Endothelial cell of hepatic sinusoid (primary cell): ENCODE measurements at regions not wholly inside any gene's neighbourhood (a gene's known extent, or its start where the extent isn't known, plus 50 kb on each side); places are given as distances from the start of the nearest gene placed in this dataset.

Source experiments
- in situ Hi-C: cut with HindIII; loops from 2 replicates; pipeline ENCODE4 v1.10.0; 2017; ENCODE audit warnings: low sequenced_read_pairs

DNA sequence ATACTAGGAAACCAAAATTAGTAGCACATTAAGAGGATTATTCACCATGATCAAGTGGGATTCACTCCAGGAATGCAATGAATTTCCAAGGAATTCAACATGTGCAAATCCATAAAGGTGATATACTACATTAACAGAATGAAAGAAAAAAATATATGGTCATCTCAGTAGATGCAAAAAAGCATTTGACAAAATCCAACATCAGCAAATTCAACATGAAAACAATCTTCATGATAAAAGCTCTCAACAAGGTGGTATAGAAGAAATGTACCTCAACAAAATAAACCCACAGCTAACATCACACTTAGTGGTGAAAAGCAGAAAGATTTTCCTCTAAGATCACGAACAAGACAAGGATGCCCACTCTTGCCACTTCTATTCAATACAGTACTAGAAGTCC is 74.4 kb upstream of the PDE10A start:
- in situ Hi-C loops = no loop called here

DNA sequence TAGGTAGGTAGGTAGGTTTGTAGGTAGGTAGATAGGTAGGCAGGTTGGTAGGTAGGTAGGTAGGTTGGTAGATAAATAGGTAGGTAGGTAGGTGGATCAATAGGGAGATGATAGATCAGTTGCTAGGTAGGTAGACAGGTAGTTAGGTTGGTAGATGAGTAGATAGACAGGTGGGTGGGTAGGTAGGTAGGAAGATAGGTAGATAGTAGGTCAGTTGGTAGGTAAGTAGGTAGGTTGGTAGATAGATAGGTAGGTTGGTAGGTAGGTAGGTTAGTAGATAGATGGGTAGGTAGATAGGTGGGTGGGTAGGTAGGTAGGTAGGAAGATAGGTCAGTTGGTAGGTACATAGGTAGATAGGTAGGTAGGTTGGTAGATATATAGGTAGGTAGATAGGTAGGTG is 72.0 kb upstream of the PDE10A start:
- in situ Hi-C loops = no loop called here

DNA sequence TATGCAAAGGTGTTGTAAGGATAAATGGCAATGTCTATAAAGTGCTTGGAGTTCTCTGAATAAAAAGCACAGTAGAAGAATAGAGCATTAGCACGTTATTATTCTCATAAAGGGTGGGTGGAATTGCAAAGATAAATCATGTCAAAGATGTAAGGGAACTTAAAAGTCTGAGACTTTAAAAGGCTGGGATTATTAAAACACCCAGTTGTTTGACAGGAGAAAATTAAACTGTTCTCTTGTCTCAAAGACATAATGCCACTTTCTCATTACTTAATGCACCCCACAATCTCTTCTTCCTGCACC is 70.4 kb upstream of the PDE10A start:
- in situ Hi-C loops = no loop called here

DNA sequence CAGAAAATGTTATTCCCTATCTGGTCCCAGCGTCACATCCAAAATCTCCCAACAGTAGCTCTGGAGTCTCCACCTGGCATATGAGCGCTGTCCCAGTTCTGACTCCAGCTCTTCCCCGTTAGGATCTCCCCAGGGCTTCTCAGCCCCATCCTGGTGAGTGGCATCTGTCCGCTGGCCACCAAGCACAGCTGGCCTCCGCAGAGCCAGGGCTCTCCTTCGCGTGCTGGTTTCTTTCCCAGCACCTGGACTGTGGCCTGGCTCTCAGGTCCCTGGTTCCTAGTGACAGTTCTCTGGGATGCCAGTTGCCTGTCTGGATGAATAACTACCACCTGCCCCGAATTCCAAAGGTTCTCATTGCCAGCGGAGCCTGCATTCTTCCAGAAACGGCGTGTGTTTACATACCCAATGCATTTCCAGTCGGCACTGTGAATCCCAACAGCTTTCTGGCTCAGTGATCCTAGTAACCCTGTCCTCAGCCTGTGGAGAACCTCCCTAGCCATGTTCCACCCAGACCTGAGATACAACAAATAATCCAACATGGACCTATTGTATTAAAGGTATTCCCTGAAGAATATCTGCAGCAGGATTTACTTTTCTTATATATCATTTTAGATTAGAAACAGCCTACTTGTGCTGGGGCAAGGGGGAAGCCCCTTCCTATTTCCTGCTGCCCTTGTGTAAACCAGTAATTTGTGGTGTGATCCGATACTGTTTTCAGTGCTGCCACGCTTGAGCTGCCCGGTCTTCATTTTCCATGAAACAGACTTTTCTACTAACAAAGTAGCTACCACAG is 69.9 kb upstream of the PDE10A start:
- in situ Hi-C loops = no loop called here

DNA sequence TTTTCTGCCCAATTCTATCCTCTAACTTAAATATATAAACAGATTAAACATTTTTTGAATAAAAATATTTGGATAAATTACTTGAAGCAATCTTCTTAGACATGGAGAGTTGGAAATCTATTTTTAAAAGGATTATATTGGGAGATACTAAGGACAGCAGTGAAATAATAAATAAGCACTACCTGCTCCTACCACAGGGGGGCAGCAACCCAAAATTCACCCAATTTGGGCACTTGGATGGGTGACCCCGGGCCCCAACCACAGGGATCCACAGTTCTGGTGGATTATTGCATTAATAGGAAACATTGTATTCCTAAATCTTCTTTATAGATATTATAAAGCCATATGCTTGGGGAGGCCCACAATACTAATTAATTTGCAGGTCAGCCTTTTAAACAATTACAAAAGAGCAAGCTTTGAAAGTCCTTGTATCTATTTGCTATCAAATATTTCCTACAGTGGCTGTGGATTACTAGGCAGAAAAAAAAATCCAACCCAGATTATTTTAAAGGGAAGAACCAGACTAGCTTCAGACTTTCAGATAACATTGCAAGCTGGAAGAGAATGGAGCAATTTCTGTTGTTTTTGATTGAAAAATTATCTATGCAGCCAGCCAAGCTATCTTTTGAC is 66.4 kb upstream of the PDE10A start:
- in situ Hi-C loops = no loop called here

DNA sequence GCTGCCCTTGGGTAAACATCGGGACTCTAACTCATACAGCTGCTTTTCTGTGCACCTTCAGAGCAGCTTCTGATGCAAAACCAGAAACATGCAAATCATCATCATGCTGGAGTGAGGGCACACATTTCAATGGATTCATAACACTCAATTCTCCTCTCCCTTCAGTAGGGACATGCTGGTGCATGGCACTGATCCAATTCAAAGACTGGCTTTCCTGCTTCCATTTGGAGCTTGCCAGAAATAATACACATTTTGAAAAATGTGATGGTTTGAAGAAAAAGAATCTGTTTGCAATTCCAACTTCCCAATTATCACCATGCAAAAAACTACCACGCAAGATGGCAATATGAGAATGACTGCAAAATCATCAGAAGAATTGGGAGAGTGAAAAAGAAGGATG is 65.2 kb upstream of the PDE10A start:
- in situ Hi-C loops = no loop called here

DNA sequence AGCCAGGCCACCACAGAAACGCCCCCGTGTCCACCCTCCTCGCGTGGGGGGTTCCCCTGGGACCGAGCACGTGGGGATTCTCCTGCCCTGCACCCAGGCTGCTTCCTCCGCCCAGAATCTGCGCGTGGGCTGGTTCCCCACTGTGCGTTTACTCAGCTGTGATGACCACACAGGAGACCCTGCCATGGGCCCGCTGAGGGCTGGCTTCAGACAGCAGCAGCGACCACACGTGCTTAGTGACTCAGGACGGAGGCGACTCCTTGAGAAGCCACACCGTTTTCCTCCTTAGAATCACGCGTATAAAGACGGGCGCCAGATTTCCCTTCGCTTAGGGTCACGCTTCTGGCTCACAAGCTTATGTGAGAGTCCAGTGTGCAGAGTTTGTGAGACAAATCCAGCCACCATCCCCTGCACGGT is 63.9 kb upstream of the PDE10A start:
- in situ Hi-C loops = no loop called here

DNA sequence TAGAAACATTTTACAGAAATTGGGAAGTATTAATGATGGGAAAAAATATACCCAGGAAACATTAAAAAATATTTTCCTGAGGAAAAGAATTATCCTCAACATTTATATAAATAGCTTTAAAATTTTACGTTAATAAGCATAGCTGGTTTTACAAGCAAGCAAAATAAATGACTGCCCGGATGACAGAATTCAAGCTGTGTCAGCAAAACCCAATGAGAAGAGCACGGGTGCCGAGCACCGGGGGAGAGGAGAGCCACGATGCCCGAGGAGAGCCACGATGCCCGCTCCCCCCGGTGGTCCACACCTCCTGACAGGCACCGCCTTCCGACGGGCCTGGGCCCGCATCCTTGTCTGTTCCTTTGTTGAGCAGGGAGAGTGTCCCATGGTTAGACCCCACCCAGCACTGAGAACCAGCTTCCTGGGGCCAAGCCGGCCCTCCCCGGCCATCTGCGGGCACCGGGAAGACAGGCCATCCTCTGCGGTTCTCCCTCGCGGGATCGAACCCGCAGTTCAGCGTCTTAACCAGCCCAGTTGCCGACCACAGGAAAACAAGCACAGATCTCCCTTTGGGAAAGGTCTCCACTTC is 63.3 kb upstream of the PDE10A start:
- in situ Hi-C loops = no loop called here

DNA sequence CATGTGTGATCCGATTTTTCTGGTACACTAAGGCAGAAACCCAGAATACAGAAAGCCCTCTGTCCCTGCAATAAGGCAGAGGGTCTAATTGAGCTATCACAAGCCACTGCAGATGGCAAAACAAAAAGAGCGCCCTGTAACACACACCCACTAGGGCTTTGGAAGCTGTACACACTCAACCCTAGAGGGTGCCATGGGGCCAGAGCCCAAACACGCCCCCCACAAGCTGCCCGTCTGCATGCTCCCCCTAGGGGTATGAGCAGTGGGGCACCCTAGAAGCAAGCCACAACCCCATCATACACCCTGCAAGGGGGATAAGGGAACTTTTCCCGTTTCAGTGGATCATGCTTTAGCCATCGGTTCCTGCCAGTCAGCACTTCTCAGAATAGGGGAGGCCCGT is 62.2 kb upstream of the PDE10A start:
- in situ Hi-C loops = no loop called here

DNA sequence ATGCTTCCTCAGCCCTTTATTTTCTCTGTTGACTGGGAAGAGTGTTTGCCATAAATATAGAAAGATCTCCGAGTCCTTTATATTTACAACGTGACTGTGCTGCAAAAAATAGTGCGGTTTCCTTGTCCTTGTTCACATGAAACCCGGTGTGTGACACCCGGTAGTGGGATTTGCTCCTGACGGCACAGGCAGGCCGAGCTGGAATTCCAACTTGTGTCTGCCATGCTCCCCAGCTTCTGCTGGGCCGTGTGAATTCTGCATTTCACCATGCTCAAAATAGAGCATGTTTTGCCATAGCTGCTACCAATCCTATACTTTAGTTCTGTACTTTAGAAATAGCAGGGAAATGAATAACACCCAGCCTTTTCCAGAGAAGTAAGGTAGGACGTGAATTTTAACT is 60.3 kb upstream of the PDE10A start:
- in situ Hi-C loops = no loop called here

DNA sequence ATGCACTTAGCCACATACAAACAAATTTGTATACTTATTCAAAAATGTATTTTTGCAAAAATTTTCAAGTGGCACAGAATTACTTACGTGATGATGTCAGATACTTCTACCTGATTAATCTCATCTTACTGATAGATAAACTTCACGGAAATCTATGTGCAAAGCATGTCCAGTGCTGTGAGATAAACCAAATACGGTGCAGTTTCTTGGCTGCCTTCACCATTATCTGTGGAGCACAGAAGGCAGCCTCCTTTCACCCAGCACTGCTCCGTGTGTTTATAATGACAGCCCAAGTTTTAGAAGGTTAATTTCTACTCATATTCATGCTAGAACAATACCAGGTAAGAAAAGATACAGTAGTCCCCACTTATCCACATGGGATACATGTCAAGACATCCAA is 59.0 kb upstream of the PDE10A start:
- in situ Hi-C loops = no loop called here

DNA sequence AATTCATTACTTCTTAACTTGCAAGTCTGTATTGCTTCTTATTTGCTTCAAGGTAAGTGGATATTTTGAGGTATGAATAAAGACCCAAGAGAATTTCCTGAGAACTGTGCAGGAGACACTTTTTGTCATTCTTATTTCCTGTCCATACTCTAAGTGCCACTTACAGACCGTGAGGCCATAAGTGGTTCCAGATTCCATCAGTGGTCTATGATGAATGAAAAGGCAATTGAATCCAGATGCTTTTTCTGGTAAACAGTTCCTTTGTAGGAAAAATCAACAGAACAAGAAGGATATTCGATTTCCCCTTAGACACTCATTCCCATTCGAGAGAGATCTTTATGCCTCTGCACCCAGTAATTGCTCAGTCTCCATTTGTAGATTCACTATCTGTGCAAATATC is 58.3 kb upstream of the PDE10A start:
- in situ Hi-C loops = no loop called here

DNA sequence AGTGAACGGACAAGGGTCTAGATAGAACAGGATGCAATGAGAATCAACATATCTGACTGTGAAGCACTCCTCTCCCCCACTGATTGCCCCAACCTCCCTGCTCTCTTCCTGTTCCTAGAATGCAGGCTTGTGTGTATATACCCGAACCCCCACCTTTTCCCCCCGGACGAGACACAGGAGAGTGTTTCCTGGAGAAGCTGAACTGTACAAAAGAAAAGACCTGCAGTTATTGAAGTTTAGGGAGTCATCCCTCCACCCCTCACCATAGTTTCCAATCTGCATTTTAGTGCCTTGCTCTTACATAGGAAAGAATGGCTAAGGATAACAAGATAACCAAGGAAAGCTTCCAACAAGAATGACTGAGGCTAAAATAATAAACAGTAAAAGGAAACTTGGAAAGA is 55.5 kb upstream of the PDE10A start:
- in situ Hi-C loops = no loop called here

DNA sequence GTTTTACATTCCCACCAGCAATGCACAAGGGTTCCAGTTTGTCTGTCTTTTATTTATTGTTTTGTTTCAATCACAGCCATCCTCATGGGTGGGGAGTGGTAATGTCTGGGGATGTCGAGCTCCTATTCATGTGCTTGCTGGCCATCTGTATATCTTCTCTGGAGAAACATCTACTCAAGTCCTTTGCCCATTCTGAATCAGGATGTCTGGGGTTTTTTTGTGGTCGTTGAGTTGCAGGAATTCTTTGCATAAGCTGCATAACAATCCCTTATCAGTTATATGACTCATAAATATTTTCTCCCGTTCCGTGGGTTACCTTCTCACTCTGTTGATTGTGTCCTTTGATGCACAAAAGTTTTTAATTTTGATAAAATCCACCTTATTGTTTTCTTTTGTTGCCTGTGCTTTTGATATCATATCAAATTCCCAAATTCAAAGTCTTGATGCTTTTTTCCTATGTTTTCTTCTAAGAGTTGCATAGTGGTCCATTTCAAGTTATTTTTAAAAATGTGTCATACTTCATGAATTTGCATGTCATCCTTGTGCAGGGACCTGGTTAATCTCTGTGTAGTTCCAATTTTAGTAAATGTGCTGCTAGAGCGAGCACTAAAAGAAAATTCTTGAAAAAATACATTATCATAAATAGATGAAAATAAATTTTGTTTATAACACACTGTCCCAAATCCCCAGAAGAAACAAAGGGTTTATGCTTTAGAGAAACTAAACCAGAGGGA is 54.9 kb upstream of the PDE10A start:
- in situ Hi-C loops = no loop called here

DNA sequence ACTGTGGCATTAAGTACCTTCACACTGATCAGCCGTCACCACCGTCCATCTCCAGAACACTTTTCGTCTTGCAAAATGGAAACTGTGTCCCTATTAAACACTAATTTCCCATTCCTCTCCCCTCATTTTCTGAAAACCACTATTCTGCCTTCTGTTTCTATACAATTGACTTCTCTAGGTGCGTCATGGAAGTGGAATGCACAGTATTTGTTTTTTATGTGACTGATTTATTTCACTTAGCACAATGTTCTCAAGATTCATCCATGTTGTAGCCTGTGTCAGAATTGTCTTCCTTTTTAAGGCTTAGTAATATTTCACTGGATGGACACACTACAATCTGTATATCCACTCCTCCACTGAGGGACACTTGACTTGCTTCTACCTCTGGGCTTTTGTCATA is 53.8 kb upstream of the PDE10A start:
- in situ Hi-C loops = no loop called here

DNA sequence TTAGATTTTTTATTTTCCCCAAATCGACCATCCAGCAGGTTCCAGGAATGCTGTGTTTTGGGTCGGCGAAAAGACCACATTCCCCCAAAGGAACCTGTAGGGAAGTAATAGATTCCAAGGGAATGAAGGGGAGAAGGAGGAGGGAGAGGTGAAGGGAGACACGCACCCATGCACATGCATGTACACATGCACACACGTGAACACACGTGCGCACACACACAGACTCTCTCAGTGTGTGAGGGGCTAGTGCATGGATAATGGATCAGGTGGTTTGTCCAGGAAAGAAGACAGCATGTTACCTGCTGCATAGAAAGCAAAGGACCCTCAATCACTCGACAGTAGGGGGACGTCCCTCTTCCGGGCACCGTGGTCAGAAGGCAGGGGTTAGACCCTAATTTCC is 52.4 kb upstream of the PDE10A start:
- in situ Hi-C loops = no loop called here

DNA sequence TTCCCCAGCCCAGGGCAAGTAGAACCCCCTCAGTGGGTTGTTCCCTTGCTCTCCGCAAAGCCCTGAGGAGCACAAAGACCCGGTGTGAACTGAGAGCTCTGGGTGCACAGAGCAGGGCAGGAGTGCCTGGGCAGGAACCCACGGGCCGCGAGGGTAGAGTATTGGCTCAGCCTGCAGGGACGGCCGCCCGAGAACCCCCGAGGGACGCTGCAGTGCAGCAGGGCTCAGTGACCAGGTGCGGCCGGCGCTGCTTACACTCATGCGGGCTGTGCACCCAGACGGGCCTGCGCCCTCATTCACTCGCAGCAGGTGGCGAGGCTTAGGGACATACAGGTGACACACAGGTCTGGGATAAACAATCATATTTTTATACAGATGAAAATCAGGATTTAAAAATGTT is 51.9 kb upstream of the PDE10A start:
- in situ Hi-C loops = no loop called here

DNA sequence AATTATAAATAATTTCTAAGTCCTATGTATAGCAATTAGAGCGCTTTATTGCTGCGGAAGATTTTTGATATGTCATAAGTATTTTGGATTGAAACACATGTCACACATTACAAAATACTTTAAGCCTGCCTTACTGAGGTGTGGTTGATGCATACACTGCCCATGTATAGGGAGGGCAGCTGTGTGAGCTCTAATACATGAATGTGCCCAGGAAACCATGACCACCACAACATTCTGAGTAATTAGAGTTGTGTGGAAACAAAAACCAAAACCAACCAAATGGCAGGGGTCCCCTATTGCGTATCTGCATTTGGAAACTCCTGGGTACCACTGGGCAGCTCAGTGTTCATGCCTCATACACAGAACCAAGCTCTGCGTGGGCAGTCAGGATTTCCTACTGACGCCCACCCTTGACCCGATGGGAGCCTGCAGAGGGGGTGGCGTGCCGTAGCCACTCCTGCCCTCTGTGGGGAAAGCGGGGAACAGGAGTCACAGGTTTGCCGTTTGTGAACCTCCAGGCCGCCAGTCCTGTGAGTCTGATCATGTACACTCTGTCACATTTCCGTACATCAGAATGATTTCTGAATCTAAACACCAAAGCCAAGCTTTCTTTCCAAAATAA is 50.9 kb upstream of the PDE10A start:
- in situ Hi-C loops = no loop called here
